ENCODE measurements at regions not wholly inside any gene's neighbourhood (a gene's known extent, or its start where the extent isn't known, plus 50 kb on each side); places are given as distances from the start of the nearest gene placed in this dataset.

GRCh38 chr5:127235136-127235535 lies 55.5 kb upstream of the MEGF10 start:
- Histone ChIP-seq H3K27me3 (no peaks in the 10 kb centered on the region), H3K36me3 (no peaks in the 10 kb centered on the region), H3K9me3 (no peaks in the 10 kb centered on the region), H3K4me1 (no peaks in the 10 kb centered on the region), H3K27ac (no peak overlapping the region), H3K4me3 (no peak overlapping the region)
- DNase-seq = no peak
- ATAC-seq = no peak
- 79 to 87% methylated on average over 4 of the region's 4 CpGs for WGBS, 2 donors
- FAIRE-seq = no peak
- TF ChIP-seq CTCF (IDR thresholded peaks at IDR 0.05) = no peak
- intact Hi-C loops (cut with DNase I) = no loop called here

- Histone ChIP-seq H3K4me1 (no peaks in the 10 kb centered on the region), H3K36me3 (no peaks in the 10 kb centered on the region), H3K4me3 (no peak overlapping the region), H3K9me3 (no peaks in the 10 kb centered on the region), H3K27me3 (no peaks in the 10 kb centered on the region), H3K27ac (no peak overlapping the region)
- no peak for DNase-seq
- TF ChIP-seq CTCF (IDR thresholded peaks at IDR 0.05) = no peak
- 57 to 83% methylated on average over 1 of the region's 1 CpG for WGBS, 2 donors
- FAIRE-seq = no peak
- intact Hi-C loops (cut with DNase I) = no loop called here
- no peak for ATAC-seq
These were observed 54.3 kb upstream of the MEGF10 start for GRCh38 chr5:127236254-127236653.

Measured in pancreas (tissue), 10 donors.